Thyroid gland (tissue), 4 donors: ENCODE measurements at regions not wholly inside any gene's neighbourhood (a gene's known extent, or its start where the extent isn't known, plus 50 kb on each side); places are given as distances from the start of the nearest gene placed in this dataset.

Experiments used
- DNase-seq, 2 donors: peaks; one replicate each; pipeline ENCODE4 v3.0.0-alpha.2; 2019
- H3K27ac ChIP-seq, 3 donors: fragments of 200-600 bp; sonication (generic); 1 replicate in 2 of 3; 2 replicates in 1 of 3; pipeline ENCODE4 v1.5.1; 2016 to 2019; ENCODE audit warnings: mild to moderate bottlenecking in 1 of 3, moderate library complexity in 1 of 3
- H3K27me3 ChIP-seq: fragments of 200-600 bp; sonication (generic); one replicate; pipeline ENCODE4 v1.5.1; 2019
- H3K36me3 ChIP-seq, 2 donors: fragments of 200-600 bp; sonication (generic); one replicate each; pipeline ENCODE4 v1.5.1; 2016 to 2019
- H3K4me1 ChIP-seq, 2 donors: fragments of 200-600 bp; sonication (generic); one replicate each; pipeline ENCODE4 v1.5.1; 2017 to 2019
- H3K4me3 ChIP-seq, 3 donors: fragments of 200-600 bp; sonication (generic); replicated peaks in 1 of 3; 1 replicate in 2 of 3; 2 replicates in 1 of 3; pipeline ENCODE4 v1.5.1; 2016; ENCODE audit warnings: mild to moderate bottlenecking in 1 of 3
- H3K9me3 ChIP-seq: fragments of 200-600 bp; sonication (generic); one replicate; pipeline ENCODE4 v1.5.1; 2017
- CTCF ChIP-seq, 6 experiments: fragments of 200-600 bp in 3 of 6; fragments of 450-650 bp in 3 of 6; sonication (generic) in 3 of 6; IDR thresholded peaks; one replicate each; pipeline ENCODE4 v1.5.1; 2016 to 2019; ENCODE audit warnings: antibody characterized with exemption in 6 of 6, mild to moderate bottlenecking in 2 of 6, inconsistent platforms in 1 of 6, moderate library complexity in 1 of 6
- POLR2A ChIP-seq, 2 donors: fragments of 450-650 bp; IDR thresholded peaks; one replicate each; pipeline ENCODE4 v1.6.1; 2017; ENCODE audit warnings: antibody characterized with exemption in 2 of 2, mild to moderate bottlenecking in 2 of 2, moderate library complexity in 1 of 2
- WGBS, 2 donors: methylation state at CpG; one replicate each; pipeline ENCODE4 v1.1.5; 2017; 5-methylcytosine and 5-hydroxymethylcytosine counted together
- intact Hi-C: fragments of 100-400 bp; cut with DNase I; formaldehyde crosslinking; loops from one replicate; pipeline ENCODE4 v1.15.1; 2023

GRCh38 chr6:2403546-2403945 lies 158.1 kb upstream of the GMDS start:
- TF ChIP-seq POLR2A (IDR thresholded peaks at IDR 0.05), result no peak
- no peak for TF ChIP-seq CTCF (IDR thresholded peaks at IDR 0.05)
- WGBS, 2 donors, result 73 to 79% methylated on average over 4 of the region's 4 CpGs
- Histone ChIP-seq H3K27me3 (no peaks in the 10 kb centered on the region), H3K27ac (no peak overlapping the region), H3K36me3 (no peaks in the 10 kb centered on the region), H3K9me3 (no peaks in the 10 kb centered on the region), H3K4me3 (no peak overlapping the region), H3K4me1 (no peaks in the 10 kb centered on the region)
- DNase-seq, result no peak
- intact Hi-C loops, result no loop called here

GRCh38 chr6:2396846-2397630 lies 151.6 kb upstream of the GMDS start:
- no peak overlapping the region for H3K27ac ChIP-seq

GRCh38 chr6:2396042-2396657 lies 150.7 kb upstream of the GMDS start:
- Histone ChIP-seq H3K27ac (no peak overlapping the region), H3K9me3 (no peaks in the 10 kb centered on the region), H3K27me3 (no peaks in the 10 kb centered on the region), H3K4me3 (no peak overlapping the region), H3K4me1 (no peaks in the 10 kb centered on the region), H3K36me3 (no peaks in the 10 kb centered on the region)
- TF ChIP-seq POLR2A (IDR thresholded peaks at IDR 0.05), result no peak
- no peak for TF ChIP-seq CTCF (IDR thresholded peaks at IDR 0.05)
- WGBS, 2 donors, result 83 to 88% methylated on average over 6 of the region's 6 CpGs
- DNase-seq, result no peak
- intact Hi-C loops, result no loop called here

More at GRCh38 chr6:2396846-2397630, 151.6 kb upstream of the GMDS start:
- WGBS, 2 donors, result 38 to 61% methylated on average over 13 to 14 of the region's 15 CpGs
- peak; percentile 62 to 75 for DNase-seq
- H3K36me3 ChIP-seq, result no peaks in the 10 kb centered on the region
- intact Hi-C loops, result no loop called here
- no peaks in the 10 kb centered on the region for H3K4me1 ChIP-seq
- H3K4me3 ChIP-seq, result no peak overlapping the region
- no peaks in the 10 kb centered on the region for H3K9me3 ChIP-seq
- H3K27me3 ChIP-seq, result no peaks in the 10 kb centered on the region
- TF ChIP-seq CTCF (IDR thresholded peaks at IDR 0.05) (no peak), POLR2A (IDR thresholded peaks at IDR 0.05) (no peak)

DNA sequence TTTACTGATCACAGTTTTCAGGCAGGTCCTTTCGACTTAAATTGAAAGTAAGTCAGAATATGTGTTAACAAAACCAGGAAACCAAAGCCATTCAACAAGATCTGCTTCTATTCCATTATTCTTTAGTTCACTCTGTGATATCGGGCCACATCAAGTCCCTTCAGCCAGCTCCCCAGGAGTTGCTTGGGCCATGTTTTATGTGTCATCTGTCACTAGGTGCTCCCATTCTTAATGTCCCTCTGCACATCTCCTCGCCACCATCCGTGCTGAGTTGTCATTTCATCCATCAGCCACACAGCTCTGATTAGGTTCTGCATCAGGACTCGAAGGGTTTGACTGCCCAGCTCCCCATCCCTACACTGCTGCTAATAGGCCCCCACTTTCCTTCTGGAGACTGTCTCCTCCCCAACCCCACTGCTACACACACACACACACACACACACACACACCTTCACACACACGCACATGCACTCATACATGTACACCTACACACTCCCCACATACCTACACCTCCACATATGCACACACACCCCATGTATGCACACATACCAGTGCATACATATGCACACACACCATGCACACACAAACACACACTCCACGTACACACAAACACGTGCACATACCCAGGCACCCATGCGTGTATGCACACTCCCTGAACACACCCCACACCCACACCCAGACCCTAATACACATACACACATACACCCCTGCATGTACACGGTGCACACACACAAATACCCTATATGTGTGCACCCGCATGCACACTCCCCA lies 143.3 kb upstream of the GMDS start:
- Histone ChIP-seq H3K27ac (no peak overlapping the region), H3K4me3 (no peak overlapping the region), H3K36me3 (no peaks in the 10 kb centered on the region), H3K9me3 (no peaks in the 10 kb centered on the region), H3K27me3 (no peaks in the 10 kb centered on the region), H3K4me1 (no peaks in the 10 kb centered on the region)
- intact Hi-C loops, result no loop called here
- WGBS, 2 donors, result 91% methylated on average over 11 of the region's 11 CpGs
- TF ChIP-seq CTCF (IDR thresholded peaks at IDR 0.05) (no peak), POLR2A (IDR thresholded peaks at IDR 0.05) (no peak)
- DNase-seq, result no peak
